HG02763 (cell line): ENCODE measurements at regions not wholly inside any gene's neighbourhood (a gene's known extent, or its start where the extent isn't known, plus 50 kb on each side); places are given as distances from the start of the nearest gene placed in this dataset.

Source experiments
- ATAC-seq: cut with Tn5 transposase; IDR thresholded peaks from one replicate; pipeline ENCODE4 v1.9.1; 2021; ENCODE audit warnings: mild to moderate bottlenecking, moderate library complexity; ENCODE audit not compliant: unreplicated experiment

- ATAC-seq: no peak
Observed at GRCh38 chr14:65278589-65278988, 133.9 kb upstream of the FUT8 start.

DNA sequence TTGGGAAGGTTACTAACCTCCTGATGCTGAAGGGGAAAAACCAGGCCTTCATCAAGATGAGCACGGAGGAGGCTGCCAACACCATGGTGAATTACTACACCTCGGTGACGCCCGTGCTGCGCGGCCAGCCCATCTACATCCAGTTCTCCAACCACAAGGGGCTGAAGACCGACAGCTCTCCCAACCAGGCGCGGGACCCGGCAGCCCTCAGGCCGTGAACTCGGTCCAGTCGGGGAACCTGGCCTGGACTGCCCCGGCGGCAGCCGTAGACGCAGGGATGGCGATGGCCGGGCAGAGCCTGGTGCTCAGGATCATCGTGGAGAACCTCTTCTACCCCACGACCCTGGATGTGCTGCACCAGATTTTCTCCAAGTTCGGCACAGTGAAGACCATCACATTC is 133.0 kb upstream of the FUT8 start:
- no peak for ATAC-seq

GRCh38 chr14:65279958-65280357 is 132.6 kb upstream of the FUT8 start:
- ATAC-seq: no peak

DNA sequence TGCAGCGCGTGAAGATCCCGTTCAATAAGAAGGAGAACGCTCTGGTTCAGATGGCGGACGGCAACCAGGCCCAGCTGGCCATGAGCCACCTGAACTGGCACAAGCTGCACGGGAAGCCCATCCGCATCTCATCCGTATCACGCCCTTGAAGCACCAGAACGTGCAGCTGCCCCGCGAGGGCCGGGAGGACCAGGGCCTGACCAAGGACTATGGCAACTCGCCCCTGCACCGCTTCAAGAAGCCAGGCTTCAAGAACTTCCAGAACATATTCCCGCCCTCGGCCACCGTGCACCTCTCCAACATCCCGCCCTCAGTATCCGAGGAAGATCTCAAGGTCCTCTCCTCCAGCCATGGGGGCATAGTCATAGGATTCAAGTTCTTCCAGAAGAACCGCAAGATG is 131.9 kb upstream of the FUT8 start:
- no peak for ATAC-seq

DNA sequence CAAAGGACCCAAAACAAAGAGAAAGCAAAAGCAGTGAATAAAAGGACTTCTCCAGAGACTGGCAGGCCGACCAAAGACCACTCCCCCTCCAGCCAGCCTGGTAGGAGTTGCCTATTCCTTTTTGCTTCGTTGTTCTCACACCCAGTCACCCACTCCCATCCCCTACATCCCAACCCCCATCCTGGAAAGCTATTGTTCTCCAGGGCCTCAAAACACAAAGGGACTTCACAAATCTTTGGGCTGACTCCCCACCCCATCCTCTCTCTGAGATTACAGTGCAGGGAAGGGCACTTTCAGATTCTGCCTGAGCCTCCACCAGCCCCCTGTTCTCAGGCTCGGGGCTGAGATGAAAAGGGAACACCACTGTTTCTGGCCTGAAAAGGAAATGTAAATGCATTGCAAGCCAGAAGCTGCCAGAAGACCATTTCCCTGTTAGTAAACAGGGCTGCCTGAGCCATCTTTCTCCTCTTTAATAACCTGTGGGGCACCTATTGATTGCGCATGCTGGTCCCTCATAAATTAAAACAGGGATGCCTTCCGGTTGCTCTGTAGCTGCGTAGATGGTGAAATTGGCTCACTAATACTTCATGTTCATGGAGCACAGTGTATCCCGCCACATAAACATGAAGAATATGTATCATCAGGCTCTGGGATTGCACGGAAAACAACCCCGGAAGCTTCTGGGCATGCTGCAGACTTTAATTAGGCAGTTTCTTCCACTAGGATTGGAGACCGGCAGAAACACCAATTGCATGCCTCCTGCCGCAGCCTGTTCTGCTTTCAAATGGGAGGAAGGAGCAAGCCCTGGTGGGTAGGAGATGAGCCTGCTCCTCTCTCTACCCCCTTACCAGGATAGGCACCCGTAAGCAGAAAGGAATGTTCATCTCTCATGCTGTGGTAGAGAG is 130.3 kb upstream of the FUT8 start:
- ATAC-seq: no peak

GRCh38 chr14:65282896-65283253 is 129.7 kb upstream of the FUT8 start:
- ATAC-seq: no peak

GRCh38 chr14:65286443-65286842 is 126.1 kb upstream of the FUT8 start:
- no peak for ATAC-seq

DNA sequence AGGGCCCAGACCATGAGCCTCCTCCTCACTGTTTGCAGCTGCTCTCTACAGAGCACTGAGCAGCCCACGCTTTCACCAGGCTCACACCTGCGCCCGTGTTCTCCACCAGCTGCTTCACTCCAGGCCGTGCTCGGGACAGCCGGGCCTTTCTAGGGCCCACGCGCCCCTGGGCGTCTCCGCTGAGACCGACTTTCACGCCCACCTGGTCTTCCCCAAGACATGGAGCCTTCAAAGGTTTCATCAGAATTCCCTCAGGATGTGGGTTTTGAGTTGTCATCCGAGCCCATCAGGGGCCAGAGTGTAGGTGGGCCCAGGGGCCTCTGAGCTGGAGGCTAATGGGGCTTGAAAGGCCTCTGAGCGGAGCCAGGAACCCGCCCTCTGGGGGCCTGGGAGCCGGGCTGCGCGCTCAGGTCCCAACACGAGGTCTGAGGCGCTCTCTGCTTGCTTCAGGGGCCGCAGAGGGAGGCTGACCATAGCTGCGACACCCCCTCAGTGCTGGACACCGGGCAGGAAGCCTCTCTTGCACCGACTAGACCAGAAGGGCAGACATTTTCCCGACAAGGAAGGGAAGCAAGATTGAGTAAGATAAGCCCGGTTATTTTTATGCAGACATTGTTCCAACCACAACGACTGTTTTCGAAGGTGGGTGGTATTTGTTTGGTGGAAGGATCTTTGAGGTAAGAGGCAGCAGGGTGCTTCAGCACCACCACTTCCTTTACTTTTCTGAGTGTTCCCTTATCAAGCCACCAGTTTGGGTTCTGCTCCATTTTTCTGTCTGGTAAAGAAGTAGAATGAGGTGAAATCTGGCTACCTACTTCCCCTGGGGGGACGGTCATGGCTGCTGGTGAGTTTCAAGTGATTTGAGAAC is 125.0 kb upstream of the FUT8 start:
- peak; percentile 55 for ATAC-seq

DNA sequence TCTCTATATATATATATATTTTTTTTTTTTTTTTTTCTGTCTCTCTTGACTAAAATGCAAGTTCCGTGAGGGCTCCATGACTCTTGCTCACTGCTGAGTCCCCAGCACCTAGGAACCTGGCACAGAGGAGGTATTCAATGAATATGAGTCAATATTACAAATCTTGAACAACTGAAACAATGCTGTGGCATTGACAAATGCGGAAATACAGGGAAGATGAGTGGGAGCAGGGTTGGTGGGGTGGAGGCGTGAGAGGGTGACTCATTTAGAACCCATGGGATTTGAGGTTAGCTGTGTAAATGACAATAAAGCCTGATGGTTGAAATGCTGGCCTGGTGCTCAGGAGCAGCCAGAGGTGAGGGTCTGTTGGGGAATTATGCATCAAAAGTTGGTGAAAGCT is 121.7 kb upstream of the FUT8 start:
- ATAC-seq: no peak

DNA sequence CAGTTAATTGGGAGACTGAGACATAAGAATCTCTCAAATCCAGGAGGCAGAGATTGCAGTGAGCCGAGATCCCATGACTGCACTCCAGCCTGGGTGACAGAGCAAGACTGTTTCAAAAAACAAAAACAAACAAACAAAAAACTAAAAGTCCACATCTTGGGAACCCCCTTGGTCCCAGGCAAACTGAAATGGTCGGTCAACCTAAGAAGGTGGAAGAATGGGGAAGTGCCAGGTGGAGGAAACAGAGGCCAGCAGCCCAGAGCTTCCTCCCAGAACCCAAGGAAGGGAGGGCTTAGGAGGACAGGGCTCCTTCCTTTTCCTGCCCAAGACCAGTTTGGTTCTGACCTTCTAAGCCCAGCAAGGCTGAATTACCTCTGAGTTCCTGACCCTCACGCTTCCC is 121.0 kb upstream of the FUT8 start:
- no peak for ATAC-seq

GRCh38 chr14:65294816-65295215 is 117.7 kb upstream of the FUT8 start:
- ATAC-seq: no peak

DNA sequence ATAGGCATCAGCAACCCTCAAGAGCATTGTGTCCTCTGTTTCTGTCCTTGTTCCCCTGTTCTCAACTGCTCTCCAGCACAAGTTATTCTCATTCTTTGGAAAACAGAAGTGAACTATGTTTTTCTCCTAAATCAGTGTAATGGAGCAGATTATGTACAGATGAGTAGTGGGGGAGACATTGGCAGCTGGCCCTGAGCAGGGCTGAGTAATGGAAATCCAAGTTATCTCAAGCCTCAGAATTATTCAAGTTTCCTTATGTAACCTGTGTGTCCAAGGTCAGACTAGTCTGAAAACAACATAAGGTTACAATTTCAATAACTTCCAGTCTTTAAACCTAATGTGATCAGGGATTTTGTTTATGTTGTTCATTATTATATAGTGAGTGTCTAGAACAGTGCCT is 116.1 kb upstream of the FUT8 start:
- no peak for ATAC-seq

- ATAC-seq: no peak
Observed at GRCh38 chr14:65296876-65297275, 115.7 kb upstream of the FUT8 start.

DNA sequence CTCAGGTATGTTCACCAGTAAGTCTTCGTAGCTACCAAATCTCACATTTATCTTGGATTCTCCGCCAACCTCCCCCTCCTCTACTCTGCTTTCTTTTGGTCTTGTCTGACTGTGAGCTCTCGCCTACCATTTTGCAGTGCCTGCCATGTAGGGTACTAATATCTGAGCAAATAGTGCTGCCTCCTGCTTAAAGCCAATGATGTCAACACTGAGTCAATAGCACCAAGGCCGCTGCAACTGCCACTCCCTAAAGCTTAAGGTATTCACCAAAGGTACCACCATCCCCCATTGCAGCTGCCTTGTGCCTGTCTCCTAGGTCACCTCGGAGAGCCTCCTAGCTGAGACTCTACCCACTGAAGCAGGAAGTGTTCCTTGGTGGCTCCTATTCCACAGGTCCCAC is 114.8 kb upstream of the FUT8 start:
- ATAC-seq: no peak

GRCh38 chr14:65299826-65300225 is 112.7 kb upstream of the FUT8 start:
- no peak for ATAC-seq

DNA sequence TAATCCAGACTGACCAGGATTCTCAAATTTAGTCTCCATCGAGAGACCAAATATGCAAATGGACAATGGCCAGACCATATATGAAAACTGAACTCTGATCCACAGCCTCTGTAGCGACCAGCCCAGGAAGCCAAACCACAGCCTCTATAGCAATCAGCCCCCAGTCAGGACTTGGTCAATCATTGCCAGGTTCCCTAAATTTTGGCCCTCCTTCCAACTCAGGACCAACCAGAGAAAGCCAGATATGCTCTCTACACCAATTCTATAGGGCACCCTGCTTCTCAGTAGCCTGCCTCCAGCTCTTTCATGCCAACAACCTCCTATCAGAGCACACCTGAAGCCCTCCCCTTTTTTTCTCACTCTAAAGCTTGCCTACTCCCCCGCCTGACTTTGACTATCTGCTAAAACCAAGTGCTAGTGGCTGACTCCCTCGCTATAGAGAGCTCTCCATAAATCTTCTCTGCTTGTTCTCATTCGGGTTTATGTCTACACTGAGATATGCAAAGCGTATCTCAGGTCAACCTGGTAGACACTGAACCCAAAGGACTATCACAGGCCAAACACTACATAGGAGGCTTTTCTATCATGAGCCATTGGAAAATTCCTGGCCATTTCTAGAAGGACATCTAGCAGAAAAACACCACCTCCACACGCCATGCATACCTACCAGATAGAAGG is 110.5 kb upstream of the FUT8 start:
- peak; percentile 54 for ATAC-seq

DNA sequence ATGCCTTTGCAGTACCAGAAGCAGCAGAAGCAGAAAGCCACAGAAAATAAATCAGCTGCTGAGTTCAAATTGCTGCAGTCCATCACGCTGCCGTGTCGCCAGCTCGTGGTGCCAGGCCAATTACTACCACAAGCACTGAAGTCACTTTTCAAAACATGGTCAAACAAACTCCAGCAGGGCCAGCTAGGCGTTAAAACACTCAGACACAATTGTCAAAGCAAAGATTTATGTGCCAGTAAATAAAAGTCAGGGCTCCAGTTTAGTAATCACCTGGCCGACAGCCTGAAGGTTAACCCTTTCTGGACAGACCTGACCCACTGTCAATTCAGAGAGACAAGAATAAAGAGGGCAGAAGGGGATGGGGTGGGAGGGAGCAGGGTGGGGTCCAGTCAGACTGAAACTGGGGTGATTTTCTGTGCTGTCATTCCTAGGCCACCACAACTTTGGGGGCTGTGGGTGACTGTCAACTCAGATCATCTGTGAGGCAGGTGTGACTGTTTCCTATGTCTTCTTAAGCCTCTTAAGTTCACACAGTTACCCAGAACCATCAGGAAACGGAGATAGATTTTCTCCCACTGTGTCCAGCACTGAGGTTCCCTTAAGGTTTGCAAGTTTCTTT is 109.8 kb upstream of the FUT8 start:
- peak; percentile 43 for ATAC-seq

DNA sequence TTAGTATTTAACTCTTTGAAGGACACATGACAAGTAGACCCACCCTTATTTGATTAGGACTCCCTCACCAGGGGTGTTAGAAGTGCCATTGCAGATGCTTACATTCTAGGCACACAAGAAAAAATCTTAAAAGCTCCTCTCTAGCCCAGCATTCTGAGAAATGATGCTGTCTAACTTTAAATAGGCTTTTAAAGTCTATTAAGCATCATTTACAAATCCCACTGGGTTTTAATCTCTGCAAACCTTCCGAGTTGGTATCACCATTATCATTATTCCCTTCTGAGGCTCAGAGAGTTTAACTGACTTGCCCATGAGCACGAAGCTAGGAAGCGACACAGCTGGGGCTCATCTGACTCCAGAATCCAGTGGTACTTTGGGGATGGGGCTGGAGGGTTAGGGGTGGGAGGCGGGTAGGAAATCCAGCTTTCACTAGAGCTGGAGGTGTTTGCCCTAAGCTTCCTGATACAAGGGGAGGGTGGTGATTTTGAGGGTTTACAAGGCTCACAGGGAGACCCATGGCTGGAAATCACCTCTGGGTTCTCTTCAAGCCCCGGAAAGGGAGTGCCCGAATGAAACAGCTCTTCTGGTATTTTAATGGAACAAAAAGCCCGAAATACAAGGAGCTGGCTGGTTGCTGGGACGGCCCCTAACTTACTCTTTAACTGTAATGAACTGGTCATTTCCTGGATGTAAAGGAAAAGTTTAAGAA is 109.2 kb upstream of the FUT8 start:
- ATAC-seq: peak; percentile 14

- peak; percentile 30 for ATAC-seq
Observed at GRCh38 chr14:65303899-65304222, 108.7 kb upstream of the FUT8 start.

DNA sequence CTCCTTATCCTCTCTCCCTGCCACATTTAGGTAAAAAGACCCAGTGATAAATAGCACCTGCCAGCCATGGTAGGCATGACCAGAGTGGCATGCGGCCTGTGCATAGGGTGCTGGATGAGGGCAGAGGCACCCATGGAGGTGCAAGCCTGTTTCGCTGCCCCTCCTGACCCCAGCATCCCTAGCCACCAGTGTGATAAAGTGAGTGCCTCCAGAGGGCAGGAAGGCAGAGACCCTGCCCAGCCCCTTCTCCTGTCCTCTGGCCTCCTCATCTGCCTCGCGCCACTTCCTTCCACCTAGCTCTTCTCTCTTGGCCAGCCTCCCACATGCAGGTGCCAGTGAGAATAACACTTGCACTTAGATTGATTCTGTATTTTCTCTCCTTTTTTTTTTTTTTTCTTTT is 108.3 kb upstream of the FUT8 start:
- no peak for ATAC-seq

DNA sequence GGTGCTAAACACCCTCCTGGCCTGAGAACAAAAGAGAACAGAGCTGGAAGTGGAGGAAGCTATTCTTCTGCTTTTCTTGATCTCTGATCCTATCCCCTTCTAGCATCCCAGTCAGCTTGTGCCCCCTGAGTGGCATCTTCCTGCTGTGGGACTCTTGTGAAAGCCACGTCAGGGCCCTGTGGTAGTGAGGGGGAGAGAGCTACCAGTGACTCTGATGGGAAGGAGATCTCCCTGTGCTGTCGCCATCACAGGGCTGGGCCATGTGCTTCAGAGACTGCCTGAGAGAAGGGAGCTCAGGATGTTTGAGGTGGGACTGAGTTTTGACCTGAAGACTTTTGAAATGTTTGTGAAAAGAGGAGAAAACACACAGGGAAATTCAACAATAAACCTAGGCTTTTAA is 107.6 kb upstream of the FUT8 start:
- ATAC-seq: no peak
